A172 (cell line): ENCODE measurements at regions not wholly inside any gene's neighbourhood (a gene's known extent, or its start where the extent isn't known, plus 50 kb on each side); places are given as distances from the start of the nearest gene placed in this dataset.
A peak's percentile ranks its signal among the peaks of the same experiment; 100 is the strongest.

Source experiments
- DNase-seq: peaks from one replicate; pipeline ENCODE4 v3.0.0-alpha.2; 2015; ENCODE audit warnings: low spot score

DNA sequence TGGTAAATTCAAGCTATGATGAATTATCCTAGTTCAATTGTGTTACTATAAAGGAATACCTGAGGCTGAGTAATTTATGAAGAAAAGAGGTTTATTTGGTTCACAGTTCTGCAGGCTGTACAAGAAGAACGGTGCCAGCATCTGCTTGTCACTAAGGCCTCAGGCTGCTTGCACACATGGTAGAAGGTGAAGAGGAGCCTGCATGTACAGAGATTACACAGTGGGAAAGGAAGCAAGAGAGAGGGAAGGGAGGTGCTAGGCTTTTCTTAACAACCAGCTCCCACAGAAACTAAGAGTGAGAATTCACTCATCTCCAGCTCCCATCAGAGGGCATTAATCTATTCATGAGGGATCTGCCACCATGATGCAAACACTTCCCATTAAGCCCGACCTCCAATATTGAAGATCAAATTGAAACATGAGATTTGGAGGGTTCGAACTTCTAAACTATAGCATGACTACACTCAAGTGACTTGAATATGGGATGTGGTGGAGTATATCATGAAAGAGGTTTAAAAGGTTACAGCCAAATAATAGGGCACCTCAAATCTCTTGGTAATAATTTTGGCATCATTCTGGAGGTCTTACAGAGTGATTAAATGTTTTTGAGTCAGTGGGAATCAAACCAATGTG is 58.4 kb upstream of the ETAA1 start:
- DNase-seq: no peak

DNA sequence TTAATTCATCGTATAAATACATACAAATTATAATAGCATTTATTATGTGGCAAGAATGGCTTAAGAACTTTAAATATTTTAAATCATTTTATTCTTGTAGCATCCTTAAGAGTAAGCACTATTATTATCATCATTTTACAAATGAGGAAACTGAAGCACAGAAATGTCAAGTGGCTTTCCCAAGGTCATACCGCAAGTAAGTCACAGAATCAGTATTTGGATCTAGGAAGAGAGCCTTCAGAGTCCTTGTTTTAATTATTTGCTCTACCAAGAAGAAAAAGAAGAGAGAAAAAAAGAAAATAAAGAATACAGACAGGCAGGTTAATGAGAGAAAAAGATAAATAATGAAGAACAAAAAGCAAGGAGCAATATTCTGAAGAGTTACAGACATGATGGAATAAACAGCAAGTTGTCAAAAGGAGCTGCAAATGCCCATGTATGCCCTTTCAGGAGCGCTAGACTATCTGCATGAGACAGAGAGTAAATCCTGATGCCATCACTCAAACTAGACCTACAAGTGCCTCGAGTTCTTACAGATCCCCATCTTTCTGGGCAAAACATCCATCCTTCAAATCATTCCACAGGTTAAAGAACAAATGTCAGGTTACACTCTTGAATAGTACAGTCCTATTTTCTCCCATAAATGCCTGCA is 57.8 kb upstream of the ETAA1 start:
- DNase-seq: no peak

DNA sequence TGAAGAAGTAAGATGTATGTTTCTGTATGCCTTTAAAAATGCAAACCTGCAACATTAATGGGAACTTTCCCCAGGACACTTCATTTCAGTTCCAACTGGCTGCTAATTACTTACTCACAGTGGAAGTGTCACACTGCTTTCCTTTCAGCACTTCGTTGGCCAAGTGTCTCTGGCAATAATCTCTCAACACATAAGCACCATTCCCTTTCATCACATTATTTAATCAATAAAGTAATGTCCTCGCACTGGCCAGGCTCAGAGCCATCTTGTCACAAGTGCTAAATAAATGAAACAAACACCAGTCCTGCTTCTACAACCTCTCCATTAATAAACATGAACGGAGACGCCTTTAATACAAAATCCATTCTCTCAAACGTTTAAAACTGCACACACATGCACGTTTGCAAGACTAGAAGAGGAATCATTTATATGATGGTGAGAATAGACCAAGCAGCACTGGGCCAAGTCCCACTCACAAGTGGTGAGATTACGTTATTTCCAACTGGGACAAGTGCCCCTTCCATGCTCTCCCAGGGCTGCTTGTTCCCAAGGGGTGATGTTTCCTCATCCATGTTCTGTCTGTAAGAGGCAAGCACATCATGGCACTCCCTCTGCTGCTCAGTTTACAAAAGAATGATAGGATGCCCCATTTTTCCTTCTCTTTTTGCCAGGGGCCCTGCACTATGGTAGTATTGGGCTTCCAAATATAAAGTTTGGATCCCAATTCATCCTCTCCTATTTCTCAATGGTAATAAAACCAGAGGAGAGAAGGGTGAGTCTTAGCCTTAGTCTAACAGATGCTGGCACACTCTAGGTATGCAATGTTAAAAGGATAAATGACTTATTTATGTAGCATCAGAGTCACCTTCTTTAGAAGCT is 56.8 kb upstream of the ETAA1 start:
- no peak for DNase-seq

DNA sequence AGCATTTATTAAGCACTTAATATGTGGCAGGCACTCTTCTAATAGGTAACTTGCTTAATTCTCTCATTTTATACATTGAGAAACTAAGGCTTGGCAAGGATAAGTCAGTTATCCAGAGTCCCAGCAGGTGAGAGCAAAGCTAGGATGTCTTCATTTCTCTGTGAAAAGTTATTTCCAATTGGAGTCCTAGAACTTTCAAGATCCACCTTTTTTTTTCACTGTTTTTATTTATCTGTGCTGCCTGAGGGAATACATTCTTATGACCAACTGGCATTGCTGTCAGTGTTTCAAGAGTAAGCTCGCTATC is 56.2 kb upstream of the ETAA1 start:
- no peak for DNase-seq

DNA sequence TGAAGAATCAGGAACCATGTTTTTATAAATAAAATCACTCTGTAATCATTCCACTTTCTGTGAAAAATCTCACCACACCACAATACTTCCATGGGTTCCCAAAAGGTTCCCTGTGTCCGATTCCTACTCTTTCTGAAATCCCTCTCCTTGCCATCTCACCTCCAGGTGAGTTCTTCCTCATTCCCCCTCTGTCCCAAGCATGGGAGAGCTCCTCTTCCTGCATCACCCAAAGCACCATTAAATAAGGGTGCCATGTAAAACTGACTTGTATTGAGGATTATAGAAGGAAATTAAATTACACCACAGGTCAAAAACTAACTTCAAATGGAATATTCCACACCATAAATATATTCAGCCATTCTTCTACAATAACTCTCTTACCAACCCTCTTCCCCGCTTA is 55.8 kb upstream of the ETAA1 start:
- no peak for DNase-seq

DNA sequence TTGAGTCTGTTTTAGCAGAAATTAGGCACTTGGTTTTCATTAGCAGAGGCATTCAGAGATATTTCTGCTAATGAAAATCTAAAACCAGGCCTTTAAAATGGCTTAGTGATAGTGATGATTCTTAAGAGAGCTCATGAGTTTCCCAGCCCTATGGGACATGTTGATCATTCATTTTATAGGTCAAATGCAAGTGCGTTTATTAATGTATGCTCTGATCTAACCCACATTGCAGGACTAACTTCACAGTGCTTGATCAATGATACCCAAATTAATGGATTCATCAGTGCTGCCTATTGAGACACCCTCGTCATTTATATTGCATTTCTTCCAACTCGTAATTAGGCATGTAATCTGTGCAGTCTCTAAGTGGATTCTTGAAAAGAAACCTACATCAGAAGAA is 54.7 kb upstream of the ETAA1 start:
- DNase-seq: no peak

DNA sequence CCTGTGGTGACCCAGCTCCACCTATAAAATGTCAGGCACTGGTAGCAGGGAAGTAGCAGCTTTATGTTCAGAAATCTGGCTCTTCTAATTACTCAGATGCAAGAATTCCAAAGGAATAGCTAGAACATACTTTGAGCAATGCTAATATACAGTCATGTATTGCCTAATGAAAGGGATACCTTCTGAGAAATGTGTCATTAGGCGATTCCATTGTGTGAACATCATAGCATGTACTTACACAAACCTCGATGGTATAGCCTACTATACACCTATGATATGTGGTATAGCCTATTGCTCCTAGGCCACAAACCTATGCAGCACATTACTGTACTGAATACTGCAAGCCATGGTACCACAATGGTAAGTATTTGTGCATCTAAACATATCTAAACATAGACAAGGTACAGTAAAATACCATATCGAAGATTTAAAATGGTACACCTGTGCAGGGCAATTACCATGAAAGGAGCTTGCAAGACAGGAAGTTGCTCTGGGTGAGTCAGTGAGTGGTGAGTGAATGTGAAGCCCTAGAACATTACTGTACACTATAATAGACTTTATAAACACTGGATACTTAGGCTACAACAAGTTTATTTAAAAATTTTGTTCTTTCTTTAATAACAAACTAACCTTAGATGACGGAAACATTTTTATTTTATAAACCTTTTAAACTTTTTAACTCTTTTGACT is 50.3 kb upstream of the ETAA1 start:
- DNase-seq: peak; percentile 46
